A549 (cell line): ENCODE measurements at regions not wholly inside any gene's neighbourhood (a gene's known extent, or its start where the extent isn't known, plus 50 kb on each side); places are given as distances from the start of the nearest gene placed in this dataset.

ENCODE experiments used
- ATAC-seq, 2 experiments: fragments of 200-7000 bp in 1 of 2; fragments of >200 bp in 1 of 2; cut with Nextera tagmentation in 1 of 2; cut with Tn5 transposase in 1 of 2; 3 replicates each; pipeline versions ENCODE4 v1.8.0 to v1.9.1; 2018 to 2020; ENCODE audit warnings: mild to moderate bottlenecking in 1 of 2, moderate library complexity in 1 of 2
- CTCF ChIA-PET: fragments of 300-600 bp; sonication (Branson Sonifier 250); formaldehyde crosslinking; extraction: SDS; loops from one replicate; lab custom pipeline; 2021; ENCODE audit warnings: antibody characterized with exemption, inconsistent platforms; lab: Yijun Ruan, JAX
- POLR2A ChIA-PET: fragments of 350-600 bp; formaldehyde crosslinking; extraction: SDS; loops from one replicate; lab custom pipeline; 2021; ENCODE audit warnings: antibody characterized with exemption, inconsistent platforms; lab: Yijun Ruan, JAX
- DNase-seq, 2 experiments: peaks; one replicate each; pipeline versions ENCODE4 v3.0.0 to v3.0.0-alpha.2; 2011 to 2016; ENCODE audit warnings: low read depth in 1 of 2, low spot score in 1 of 2
- FAIRE-seq: peaks from 2 replicates; lab custom pipeline; 2011; peaks lifted over from hg19 to GRCh38; lab: Jason Lieb, UNC
- H3K27ac ChIP-seq, 2 experiments: fragments of >200 bp; sonication (Bioruptor Twin); formaldehyde crosslinking; 3 replicates each; pipeline ENCODE4 v1.5.1; 2016 to 2017
- H3K4me1 ChIP-seq: fragments of >200 bp; sonication (Bioruptor Twin); formaldehyde crosslinking; 3 replicates; pipeline ENCODE4 v1.6.1; 2016
- H3K4me2 ChIP-seq: fragments of >200 bp; sonication (Bioruptor Twin); formaldehyde crosslinking; 3 replicates; pipeline ENCODE4 v1.6.1; 2016
- H3K4me3 ChIP-seq: fragments of >200 bp; sonication (Bioruptor Twin); formaldehyde crosslinking; 3 replicates; pipeline ENCODE4 v1.5.1; 2016
- H3K9me3 ChIP-seq: fragments of >200 bp; sonication (Bioruptor Twin); formaldehyde crosslinking; 3 replicates; pipeline ENCODE4 v1.6.1; 2016
- CBX8 ChIP-seq: fragments of 200-600 bp; sonication (generic); IDR thresholded peaks from 2 replicates; pipeline ENCODE4 v1.6.1; 2016
- EHF ChIP-seq: fragments of 250-450 bp; sonication (Bioruptor Pico); IDR thresholded peaks from 2 replicates; pipeline ENCODE4 v1.5.0; 2020; ENCODE audit warnings: mild to moderate bottlenecking
- EHMT2 ChIP-seq: fragments of 200-600 bp; sonication (generic); IDR thresholded peaks from 2 replicates; pipeline ENCODE4 v1.6.1; 2016; ENCODE audit warnings: antibody characterized with exemption, low read depth, mild to moderate bottlenecking, moderate library complexity
- ESRRA ChIP-seq: fragments of 150-350 bp; IDR thresholded peaks from 2 replicates; pipeline ENCODE4 v1.6.1; 2014; ENCODE audit warnings: mild to moderate bottlenecking, low read length, borderline replicate concordance
- FOSB ChIP-seq: fragments of 250-450 bp; sonication (Bioruptor Pico); IDR thresholded peaks from 2 replicates; pipeline ENCODE4 v1.5.0; 2020; ENCODE audit warnings: mild to moderate bottlenecking, moderate library complexity
- FOXS1 ChIP-seq: fragments of 250-450 bp; sonication (Bioruptor Pico); IDR thresholded peaks from 2 replicates; pipeline ENCODE4 v1.5.0; 2020; ENCODE audit warnings: mild to moderate bottlenecking, moderate library complexity
- HDAC2 ChIP-seq: fragments of 200-600 bp; sonication (generic); IDR thresholded peaks from 2 replicates; pipeline ENCODE4 v1.6.1; 2016
- HES2 ChIP-seq: fragments of >200 bp; sonication (Bioruptor Twin); formaldehyde crosslinking; IDR thresholded peaks from 2 replicates; pipeline ENCODE4 v1.6.1; 2016
- HEYL ChIP-seq: fragments of 250-450 bp; sonication (Bioruptor Pico); IDR thresholded peaks from 2 replicates; pipeline ENCODE4 v1.8.0; 2021; ENCODE audit warnings: mild to moderate bottlenecking, moderate library complexity
- KDM5A ChIP-seq: fragments of 200-600 bp; sonication (generic); IDR thresholded peaks from 2 replicates; pipeline ENCODE4 v1.6.1; 2016; ENCODE audit warnings: antibody characterized with exemption, mild to moderate bottlenecking
- MAZ ChIP-seq: fragments of 150-350 bp; IDR thresholded peaks from 2 replicates; pipeline ENCODE4 v1.6.1; 2014; ENCODE audit warnings: antibody characterized with exemption, low read depth, low read length, borderline replicate concordance
- MYC ChIP-seq: IDR thresholded peaks from 2 replicates; pipeline ENCODE4 v1.6.1; 2012; ENCODE audit warnings: mild to moderate bottlenecking, inconsistent platforms, low read length, improper control_type of control experiment, borderline replicate concordance
- NFE2L2 ChIP-seq: fragments of 150-350 bp; conservative IDR thresholded peaks from 2 replicates; pipeline ENCODE4 v1.6.1; 2014; ENCODE audit warnings: low read length
- NPAS2 ChIP-seq: fragments of 250-450 bp; sonication (Bioruptor Pico); IDR thresholded peaks from 2 replicates; pipeline ENCODE4 v1.8.0; 2022; ENCODE audit warnings: mild to moderate bottlenecking, moderate library complexity, borderline replicate concordance
- NR3C1 ChIP-seq: fragments of >200 bp; sonication (Bioruptor Twin); formaldehyde crosslinking; IDR thresholded peaks from 3 replicates; pipeline ENCODE4 v1.6.1; 2017
- POLR2AphosphoS2 ChIP-seq: conservative IDR thresholded peaks from 2 replicates; pipeline ENCODE4 v1.6.1; 2012; ENCODE audit warnings: low read length, improper control_type of control experiment, inconsistent platforms
- RCOR1 ChIP-seq: fragments of 150-350 bp; IDR thresholded peaks from 2 replicates; pipeline ENCODE4 v1.6.1; 2014; ENCODE audit warnings: antibody characterized with exemption, low read length, low read depth
- RNF2 ChIP-seq: fragments of 200-600 bp; sonication (generic); IDR thresholded peaks from 2 replicates; pipeline ENCODE4 v1.6.1; 2016; ENCODE audit warnings: low read depth, mild to moderate bottlenecking, antibody characterized with exemption, moderate library complexity, borderline replicate concordance
- SREBF2 ChIP-seq: fragments of 450-650 bp; IDR thresholded peaks from 2 replicates; pipeline ENCODE4 v1.6.1; 2014; ENCODE audit warnings: mild to moderate bottlenecking, moderate library complexity
- TFCP2L1 ChIP-seq: fragments of 250-450 bp; sonication (Bioruptor Pico); IDR thresholded peaks from 2 replicates; pipeline ENCODE4 v1.5.0; 2021; ENCODE audit warnings: mild to moderate bottlenecking
- TP53 ChIP-seq: fragments of 250-450 bp; sonication (Bioruptor Pico); IDR thresholded peaks from 2 replicates; pipeline ENCODE4 v1.5.0; 2021; ENCODE audit warnings: mild to moderate bottlenecking, moderate library complexity
- ZSCAN20 ChIP-seq: fragments of 250-450 bp; sonication (Bioruptor Pico); IDR thresholded peaks from 2 replicates; pipeline ENCODE4 v1.8.0; 2022; ENCODE audit warnings: mild to moderate bottlenecking, moderate library complexity
- WGBS: methylation state at CpG from one replicate; pipeline ENCODE4 v1.1.6; 2017; ENCODE audit errors: missing lambda C conversion rate; 5-methylcytosine and 5-hydroxymethylcytosine counted together
- TF ChIP-seq, protein P1 (sequence below): fragments of 250-450 bp; sonication (Bioruptor Pico); IDR thresholded peaks from 2 replicates; pipeline ENCODE4 v1.5.0; 2020; ENCODE audit warnings: low read depth, mild to moderate bottlenecking, moderate library complexity
- TF ChIP-seq, protein P2 (sequence below): IDR thresholded peaks from 2 replicates; pipeline ENCODE4 v1.6.1; 2012
- TF ChIP-seq, protein P3 (sequence below): fragments of >200 bp; sonication (Bioruptor Twin); formaldehyde crosslinking; IDR thresholded peaks from 3 replicates; pipeline ENCODE4 v1.6.1; 2016
- TF ChIP-seq, protein P4 (sequence below): IDR thresholded peaks from 2 replicates; pipeline ENCODE4 v1.6.1; 2012; ENCODE audit warnings: low read depth, borderline replicate concordance

DNA sequence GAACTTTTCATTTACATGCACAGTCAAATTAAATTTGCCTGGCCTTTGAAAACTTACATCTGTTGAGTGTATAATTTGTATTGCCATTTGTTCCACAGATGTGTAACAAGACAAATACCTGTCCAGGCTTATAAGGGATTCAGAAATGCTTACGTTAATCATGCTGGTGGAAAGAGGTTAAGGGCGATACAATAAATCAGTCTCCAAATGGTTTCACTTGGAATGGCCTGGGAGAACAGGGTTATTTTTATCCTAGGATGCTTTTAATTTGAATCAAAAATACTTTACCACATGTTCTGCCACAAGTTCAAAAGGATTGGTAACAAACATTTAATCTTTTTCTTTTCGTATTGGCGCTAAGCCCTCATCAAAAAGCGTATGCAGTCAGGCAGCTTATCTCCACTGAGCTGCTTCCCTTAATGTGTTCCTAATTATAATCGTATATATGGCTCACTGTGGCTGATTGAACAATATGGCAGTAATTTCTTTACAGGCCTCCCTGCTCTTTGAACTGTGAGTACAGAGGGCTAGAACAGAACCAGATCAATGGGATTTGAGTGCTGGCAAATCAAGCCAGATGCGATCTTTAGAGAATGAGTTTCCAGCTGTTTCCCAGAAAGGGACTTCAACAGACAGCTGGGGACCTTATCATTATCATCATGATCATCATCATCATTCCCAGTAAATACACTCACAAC is 425.7 kb downstream of the SPRY2 start:
- Histone ChIP-seq H3K4me1 (no peaks in the 10 kb centered on the region), H3K27ac (no peak overlapping the region), H3K9me3 (no peaks in the 10 kb centered on the region), H3K4me2 (no peak overlapping the region), H3K4me3 (no peak overlapping the region)
- FAIRE-seq (no peak), DNase-seq (no peak), ATAC-seq (no peak)
- ChIA-PET POLR2A (no interaction called here), CTCF (no interaction called here)
- 96% methylated on average over 7 of the region's 7 CpGs for WGBS
- TF ChIP-seq EHMT2 (no peak), CBX8 (no peak), POLR2AphosphoS2 (no peak), NR3C1 (no peak), RNF2 (no peak), FOXS1 (no peak), ZSCAN20 (no peak), MAZ (no peak), EHF (no peak), HES2 (no peak), RCOR1 (no peak)
- TF ChIP-seq, protein P1, sequence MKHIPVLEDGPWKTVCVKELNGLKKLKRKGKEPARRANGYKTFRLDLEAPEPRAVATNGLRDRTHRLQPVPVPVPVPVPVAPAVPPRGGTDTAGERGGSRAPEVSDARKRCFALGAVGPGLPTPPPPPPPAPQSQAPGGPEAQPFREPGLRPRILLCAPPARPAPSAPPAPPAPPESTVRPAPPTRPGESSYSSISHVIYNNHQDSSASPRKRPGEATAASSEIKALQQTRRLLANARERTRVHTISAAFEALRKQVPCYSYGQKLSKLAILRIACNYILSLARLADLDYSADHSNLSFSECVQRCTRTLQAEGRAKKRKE (CRISPR knock-in tag), result no peak
- TF ChIP-seq, protein P2, sequence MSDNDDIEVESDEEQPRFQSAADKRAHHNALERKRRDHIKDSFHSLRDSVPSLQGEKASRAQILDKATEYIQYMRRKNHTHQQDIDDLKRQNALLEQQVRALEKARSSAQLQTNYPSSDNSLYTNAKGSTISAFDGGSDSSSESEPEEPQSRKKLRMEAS, result no peak
- TF ChIP-seq, protein P3, sequence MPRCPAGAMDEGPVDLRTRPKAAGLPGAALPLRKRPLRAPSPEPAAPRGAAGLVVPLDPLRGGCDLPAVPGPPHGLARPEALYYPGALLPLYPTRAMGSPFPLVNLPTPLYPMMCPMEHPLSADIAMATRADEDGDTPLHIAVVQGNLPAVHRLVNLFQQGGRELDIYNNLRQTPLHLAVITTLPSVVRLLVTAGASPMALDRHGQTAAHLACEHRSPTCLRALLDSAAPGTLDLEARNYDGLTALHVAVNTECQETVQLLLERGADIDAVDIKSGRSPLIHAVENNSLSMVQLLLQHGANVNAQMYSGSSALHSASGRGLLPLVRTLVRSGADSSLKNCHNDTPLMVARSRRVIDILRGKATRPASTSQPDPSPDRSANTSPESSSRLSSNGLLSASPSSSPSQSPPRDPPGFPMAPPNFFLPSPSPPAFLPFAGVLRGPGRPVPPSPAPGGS, result no peak

GRCh38 chr13:79913141-79913827 is 427.6 kb downstream of the SPRY2 start:
- Histone ChIP-seq H3K9me3 (no peaks in the 10 kb centered on the region), H3K27ac (no peak overlapping the region), H3K4me2 (no peak overlapping the region), H3K4me3 (no peak overlapping the region), H3K4me1 (no peaks in the 10 kb centered on the region)
- ATAC-seq (no peak), FAIRE-seq (no peak), DNase-seq (no peak)
- POLR2A ChIA-PET, result no interaction called here
- TF ChIP-seq HDAC2 (no peak), POLR2AphosphoS2 (no peak), ESRRA (no peak), HEYL (CRISPR knock-in tag) (no peak), TFCP2L1 (CRISPR knock-in tag) (no peak), NR3C1 (no peak), SREBF2 (no peak), NFE2L2 (no peak)
- CTCF ChIA-PET, result no interaction called here
- 97% methylated on average over 1 of the region's 1 CpG for WGBS

GRCh38 chr13:79912403-79912802 is 428.5 kb downstream of the SPRY2 start:
- no peak for DNase-seq
- Histone ChIP-seq H3K4me3 (no peak overlapping the region), H3K9me3 (no peaks in the 10 kb centered on the region), H3K4me1 (no peaks in the 10 kb centered on the region), H3K27ac (no peak overlapping the region), H3K4me2 (no peak overlapping the region)
- CTCF ChIA-PET, result no interaction called here
- no peak for ATAC-seq
- no peak for FAIRE-seq
- 88% methylated on average over 3 of the region's 3 CpGs for WGBS
- POLR2A ChIA-PET, result no interaction called here
- TF ChIP-seq, protein P1 (CRISPR knock-in tag), result no peak
- TF ChIP-seq NPAS2 (CRISPR knock-in tag) (no peak), MYC (no peak), EHF (no peak), CBX8 (no peak), SREBF2 (no peak), TP53 (CRISPR knock-in tag) (no peak), FOSB (CRISPR knock-in tag) (no peak), KDM5A (no peak)
- TF ChIP-seq, protein P3, result no peak
- TF ChIP-seq, protein P4, sequence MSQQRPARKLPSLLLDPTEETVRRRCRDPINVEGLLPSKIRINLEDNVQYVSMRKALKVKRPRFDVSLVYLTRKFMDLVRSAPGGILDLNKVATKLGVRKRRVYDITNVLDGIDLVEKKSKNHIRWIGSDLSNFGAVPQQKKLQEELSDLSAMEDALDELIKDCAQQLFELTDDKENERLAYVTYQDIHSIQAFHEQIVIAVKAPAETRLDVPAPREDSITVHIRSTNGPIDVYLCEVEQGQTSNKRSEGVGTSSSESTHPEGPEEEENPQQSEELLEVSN, result no peak
